ENCODE measurements at regions not wholly inside any gene's neighbourhood (a gene's known extent, or its start where the extent isn't known, plus 50 kb on each side); places are given as distances from the start of the nearest gene placed in this dataset.

DNA sequence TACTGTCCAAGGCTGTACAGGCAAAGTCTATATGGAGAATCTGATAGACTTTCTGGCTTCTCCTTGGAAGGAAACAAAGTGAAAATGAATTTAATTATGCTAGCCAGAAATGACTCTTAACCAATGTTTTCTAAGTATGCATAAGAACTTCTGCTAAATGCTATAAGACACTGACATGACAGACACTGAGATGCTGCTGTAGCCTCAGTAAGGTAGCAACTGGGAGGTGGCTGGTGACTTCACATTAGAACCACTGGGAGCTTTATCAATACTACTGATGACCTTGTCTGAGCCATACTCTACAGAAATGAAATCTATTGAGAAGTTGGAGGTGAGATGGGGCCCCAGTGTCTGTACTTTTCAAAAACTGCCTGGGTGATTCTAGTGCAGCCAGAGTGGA lies 188.6 kb downstream of the ZNF365 start:
- no peak for DNase-seq
- Histone ChIP-seq H3K9me3 (no peaks in the 10 kb centered on the region), H3K27me3 (no peaks in the 10 kb centered on the region), H3K36me3 (no peaks in the 10 kb centered on the region), H3K4me3 (no peak overlapping the region)

DNA sequence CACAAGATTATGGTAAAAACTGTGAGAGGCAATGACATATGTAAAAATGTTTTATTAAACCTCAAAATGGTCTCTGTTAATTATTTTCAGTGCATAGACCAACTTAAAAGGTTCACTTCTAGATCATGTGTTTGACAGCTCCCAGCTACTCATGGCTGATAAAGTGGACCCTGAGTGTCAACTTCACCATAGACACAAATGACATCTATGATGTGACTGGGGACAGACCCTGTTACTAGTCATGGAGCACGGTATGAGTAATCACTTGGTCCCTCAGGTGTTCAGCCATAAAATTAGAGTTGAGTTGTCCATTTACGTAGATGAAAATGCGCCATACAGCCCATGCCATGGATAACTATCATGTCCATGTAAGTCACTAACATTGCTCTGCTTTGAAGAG lies 199.8 kb downstream of the ZNF365 start:
- DNase-seq = no peak
- H3K27me3 ChIP-seq = no peaks in the 10 kb centered on the region
- no peaks in the 10 kb centered on the region for H3K9me3 ChIP-seq
- H3K4me3 ChIP-seq = no peak overlapping the region
- no peaks in the 10 kb centered on the region for H3K36me3 ChIP-seq

DNA sequence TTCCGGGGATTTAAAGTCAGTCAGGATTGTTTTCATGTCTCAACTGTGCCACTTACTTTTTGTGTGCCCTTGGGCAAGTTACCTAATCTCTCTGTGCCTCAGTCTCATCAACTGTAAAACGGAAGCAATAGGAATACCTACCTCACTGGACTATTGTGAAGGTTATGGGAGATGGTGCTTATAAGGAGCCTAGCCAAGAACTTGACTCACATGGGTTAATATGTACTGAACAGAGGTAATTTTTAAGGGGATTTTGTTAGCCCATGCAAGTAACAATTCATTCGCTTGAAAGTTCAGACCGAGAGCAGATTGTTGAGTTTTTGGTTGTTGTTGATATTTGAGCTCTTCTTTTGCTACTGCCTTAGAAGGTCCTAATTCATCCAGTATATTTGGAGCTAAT lies 202.9 kb downstream of the ZNF365 start:
- H3K4me3 ChIP-seq = no peak overlapping the region
- no peak for DNase-seq
- H3K9me3 ChIP-seq = no peaks in the 10 kb centered on the region
- H3K27me3 ChIP-seq = no peaks in the 10 kb centered on the region
- H3K36me3 ChIP-seq = no peaks in the 10 kb centered on the region

DNA sequence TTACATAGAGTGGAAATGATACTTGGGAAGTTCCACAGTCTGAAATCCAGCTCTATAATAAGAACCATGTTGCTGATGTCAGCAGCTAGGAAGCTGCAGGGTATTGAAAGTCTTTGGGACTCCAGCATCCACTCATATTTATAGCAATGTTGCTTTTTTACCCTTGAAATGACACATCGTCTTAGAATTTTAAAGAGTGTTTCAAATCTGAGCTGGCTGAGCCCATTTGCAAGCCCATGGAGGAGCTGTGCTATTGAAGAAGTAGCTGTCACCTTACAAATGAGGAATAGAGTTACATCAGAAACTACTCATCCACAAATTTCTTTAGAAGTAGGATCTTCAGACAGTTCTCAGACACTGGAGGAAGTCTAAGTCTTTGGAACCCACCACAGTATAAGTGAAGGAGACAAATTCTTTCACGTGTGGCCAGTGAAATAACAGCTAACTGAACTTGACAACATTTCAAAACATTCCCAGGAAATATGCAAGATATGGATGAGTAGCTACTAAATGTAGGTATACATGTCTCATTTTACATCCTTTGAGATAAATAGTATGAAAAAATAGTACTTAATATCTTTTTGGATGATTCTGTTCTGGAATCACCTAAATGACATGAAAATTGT lies 203.6 kb downstream of the ZNF365 start:
- no peaks in the 10 kb centered on the region for H3K36me3 ChIP-seq
- no peaks in the 10 kb centered on the region for H3K27me3 ChIP-seq
- no peaks in the 10 kb centered on the region for H3K9me3 ChIP-seq
- H3K4me3 ChIP-seq = no peak overlapping the region
- no peak for DNase-seq

DNA sequence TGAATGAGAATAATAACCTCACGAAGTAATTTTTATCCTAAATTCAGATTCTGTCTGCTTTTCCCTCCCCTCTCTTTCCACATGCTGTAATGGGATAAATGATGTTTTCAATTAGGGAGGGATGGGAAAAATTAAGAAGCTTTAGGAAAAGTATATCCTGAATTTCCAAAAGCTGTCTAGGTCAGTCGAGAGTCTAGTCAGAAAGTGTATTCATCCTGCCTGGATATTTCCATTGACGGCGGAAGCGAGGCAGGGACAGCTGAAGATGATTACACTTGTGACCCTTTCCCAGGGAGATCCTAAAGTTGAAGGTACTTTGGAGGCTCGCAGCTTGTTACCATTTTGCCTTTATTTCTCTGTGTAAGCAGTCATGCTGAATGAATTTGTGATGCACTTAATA lies 204.1 kb downstream of the ZNF365 start:
- no peaks in the 10 kb centered on the region for H3K9me3 ChIP-seq
- no peak overlapping the region for H3K4me3 ChIP-seq
- DNase-seq = no peak
- H3K27me3 ChIP-seq = no peaks in the 10 kb centered on the region
- H3K36me3 ChIP-seq = no peaks in the 10 kb centered on the region

DNA sequence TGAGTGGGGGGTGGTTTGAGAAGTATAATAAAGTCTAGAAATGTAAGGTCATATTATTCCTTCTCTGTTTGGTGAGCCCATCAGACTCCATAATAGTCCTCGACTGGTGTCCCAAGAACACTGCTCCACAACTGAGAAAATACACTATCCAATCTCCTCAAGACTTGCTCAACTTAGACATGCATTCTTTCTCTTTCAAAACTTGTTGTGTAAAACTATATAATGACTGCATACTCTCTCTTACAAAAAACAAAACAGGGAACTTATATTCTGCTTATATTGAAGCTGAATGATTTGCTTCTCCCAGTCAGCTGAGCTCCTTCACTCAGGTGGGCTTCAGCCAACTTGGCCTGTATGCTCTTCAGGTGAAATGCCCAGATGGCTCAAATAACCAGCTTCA lies 204.7 kb downstream of the ZNF365 start:
- H3K27me3 ChIP-seq = no peaks in the 10 kb centered on the region
- H3K36me3 ChIP-seq = no peaks in the 10 kb centered on the region
- no peak overlapping the region for H3K4me3 ChIP-seq
- DNase-seq = no peak
- H3K9me3 ChIP-seq = no peaks in the 10 kb centered on the region

DNA sequence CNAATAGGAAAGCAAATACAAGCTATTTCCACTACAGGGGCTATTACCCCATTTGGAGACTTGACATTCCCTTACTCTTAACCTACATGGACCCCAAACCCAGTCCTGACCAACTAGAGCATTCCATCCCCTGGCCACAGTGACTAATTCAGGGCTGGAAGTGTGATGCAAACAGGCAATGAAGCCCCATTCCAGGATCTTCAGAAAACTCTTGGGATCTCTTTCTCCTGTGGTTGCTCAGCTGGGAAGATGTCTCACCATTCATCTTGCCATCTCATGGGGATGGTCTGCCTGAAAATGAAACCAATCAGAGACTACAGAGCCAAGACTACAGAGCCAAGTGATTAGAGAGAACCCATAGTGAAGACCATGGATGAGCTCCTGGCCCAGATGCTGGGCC lies 206.2 kb downstream of the ZNF365 start:
- no peak for DNase-seq
- H3K27me3 ChIP-seq = no peaks in the 10 kb centered on the region
- H3K36me3 ChIP-seq = no peaks in the 10 kb centered on the region
- H3K4me3 ChIP-seq = no peak overlapping the region
- H3K9me3 ChIP-seq = no peaks in the 10 kb centered on the region

DNA sequence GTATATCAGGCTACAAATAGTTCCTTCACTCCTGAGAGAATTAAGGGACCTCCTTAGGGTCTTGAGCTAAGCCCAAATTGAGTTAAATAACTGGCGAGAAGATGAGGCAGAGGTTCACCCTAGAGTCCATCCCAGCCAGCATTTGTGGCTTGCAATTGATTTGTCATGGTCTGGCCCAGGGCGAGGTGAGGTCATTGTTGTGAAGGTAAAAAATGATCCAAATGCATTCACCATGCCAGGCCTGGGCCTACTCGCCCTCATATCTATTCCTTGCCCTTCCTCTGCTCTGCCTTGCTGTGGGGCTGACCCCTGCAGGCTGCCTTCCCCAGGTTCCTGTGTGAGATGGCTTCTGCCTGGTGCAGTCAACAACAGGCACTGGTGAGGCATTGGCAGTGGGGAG lies 207.2 kb downstream of the ZNF365 start:
- Histone ChIP-seq H3K4me3 (no peak overlapping the region), H3K9me3 (no peaks in the 10 kb centered on the region), H3K36me3 (no peaks in the 10 kb centered on the region), H3K27me3 (no peaks in the 10 kb centered on the region)
- peak; percentile 81 for DNase-seq

DNA sequence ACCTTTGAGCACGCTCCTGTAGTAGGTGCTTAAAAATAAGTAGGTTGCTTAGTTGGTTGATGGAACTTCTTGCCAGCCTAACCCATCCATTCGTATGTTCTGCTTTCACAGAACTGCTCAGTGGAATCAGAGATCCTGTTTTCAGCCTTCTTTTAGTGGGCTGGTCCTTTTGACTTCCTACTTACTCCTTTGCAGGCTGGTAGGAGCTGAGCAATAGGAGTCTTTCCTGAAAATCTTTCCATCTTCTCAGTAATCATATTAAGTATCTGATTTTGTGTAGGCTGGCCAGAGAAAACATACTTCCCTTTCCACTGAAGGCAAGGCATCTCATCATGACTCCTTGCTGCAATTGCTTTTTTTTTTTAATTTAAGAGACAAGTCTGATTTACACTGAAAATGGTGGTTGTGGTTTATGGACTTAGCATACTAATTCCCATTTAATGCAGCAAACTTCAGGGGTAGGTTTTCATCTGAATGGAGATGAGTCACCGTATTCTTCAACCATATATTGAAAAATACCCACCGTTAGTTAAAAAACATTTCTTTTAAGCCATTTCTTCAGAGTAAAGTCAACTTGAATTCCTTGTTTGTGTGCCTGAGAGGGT lies 208.0 kb downstream of the ZNF365 start:
- Histone ChIP-seq H3K36me3 (no peaks in the 10 kb centered on the region), H3K9me3 (no peaks in the 10 kb centered on the region), H3K27me3 (no peaks in the 10 kb centered on the region), H3K4me3 (no peak overlapping the region)
- DNase-seq = no peak

DNA sequence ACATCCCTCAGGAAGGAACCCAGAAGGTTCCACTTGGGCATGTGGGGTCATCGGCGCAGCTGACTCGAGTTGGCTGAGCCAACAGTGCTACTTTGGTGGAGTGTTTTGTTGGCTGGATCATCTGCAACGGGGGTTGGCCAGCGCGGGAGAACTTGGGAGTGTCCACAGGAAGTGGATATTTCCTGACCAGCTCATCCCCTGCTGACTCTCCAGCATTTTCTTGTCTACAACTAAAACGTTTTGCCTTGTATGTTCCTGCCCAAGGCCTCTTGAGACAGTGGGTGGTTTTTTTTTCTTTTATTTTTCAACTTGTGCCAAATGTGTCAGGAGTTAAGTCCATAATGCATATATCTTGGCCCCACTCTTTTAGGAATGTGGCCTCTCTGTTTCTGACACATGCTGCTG lies 208.6 kb downstream of the ZNF365 start:
- Histone ChIP-seq H3K4me3 (no peak overlapping the region), H3K9me3 (no peaks in the 10 kb centered on the region), H3K36me3 (no peaks in the 10 kb centered on the region), H3K27me3 (no peaks in the 10 kb centered on the region)
- DNase-seq = peak; percentile 94

DNA sequence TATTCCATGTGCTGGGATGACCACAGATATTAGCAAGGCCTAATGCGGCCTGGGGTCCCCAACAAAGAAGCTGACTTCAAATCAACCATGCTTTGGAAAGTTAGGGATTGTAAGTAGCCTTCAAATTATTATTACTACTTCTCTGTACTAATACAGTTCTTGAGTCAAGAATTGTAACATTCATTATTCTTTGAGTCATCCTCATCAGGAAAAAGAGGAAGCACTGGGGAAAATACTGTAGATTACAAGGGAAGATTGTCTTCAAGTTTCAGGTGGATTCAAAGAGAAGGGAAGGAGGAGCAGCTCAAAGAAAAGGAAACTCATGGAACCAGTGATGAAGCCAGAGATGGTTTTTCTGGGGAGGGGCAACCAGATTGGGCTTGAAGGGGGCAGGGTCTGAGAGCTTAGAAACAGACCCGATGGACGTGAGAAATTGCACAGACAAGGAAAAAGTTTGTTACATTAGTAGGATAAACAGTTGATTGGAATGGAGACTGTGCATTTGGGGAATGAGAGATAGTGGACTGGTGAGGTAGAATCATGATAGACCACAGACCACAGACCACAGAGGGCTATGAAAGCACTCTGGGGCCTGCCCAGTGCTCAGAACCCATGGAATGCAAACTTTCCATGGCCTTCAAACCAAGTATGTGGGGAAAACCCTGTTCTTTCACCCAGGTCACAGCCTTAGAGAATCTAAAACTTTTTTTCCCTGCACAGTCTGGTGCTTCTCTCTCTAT lies 209.9 kb downstream of the ZNF365 start:
- H3K27me3 ChIP-seq = no peaks in the 10 kb centered on the region
- no peaks in the 10 kb centered on the region for H3K36me3 ChIP-seq
- DNase-seq = no peak
- no peak overlapping the region for H3K4me3 ChIP-seq
- no peaks in the 10 kb centered on the region for H3K9me3 ChIP-seq

DNA sequence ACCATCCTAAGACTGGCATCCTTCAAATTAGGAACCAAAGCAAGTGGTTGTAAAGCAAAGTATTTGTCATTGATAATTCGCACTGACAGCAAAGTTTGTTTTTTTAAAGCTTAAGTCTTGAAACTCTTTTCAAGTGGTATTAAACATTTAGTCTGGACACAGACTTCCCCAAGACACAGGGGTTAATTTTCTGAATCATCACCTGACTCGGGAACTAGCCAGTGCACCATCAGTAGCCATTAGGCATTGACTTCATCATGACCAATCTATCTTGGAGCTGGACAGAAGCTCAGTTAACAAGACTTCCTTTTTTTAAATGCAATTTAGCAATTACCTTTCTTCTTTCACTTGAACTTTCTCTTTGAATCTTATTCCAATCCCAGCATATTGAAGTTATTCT lies 210.6 kb downstream of the ZNF365 start:
- H3K36me3 ChIP-seq = no peaks in the 10 kb centered on the region
- DNase-seq = no peak
- H3K27me3 ChIP-seq = no peaks in the 10 kb centered on the region
- H3K4me3 ChIP-seq = no peak overlapping the region
- no peaks in the 10 kb centered on the region for H3K9me3 ChIP-seq

DNA sequence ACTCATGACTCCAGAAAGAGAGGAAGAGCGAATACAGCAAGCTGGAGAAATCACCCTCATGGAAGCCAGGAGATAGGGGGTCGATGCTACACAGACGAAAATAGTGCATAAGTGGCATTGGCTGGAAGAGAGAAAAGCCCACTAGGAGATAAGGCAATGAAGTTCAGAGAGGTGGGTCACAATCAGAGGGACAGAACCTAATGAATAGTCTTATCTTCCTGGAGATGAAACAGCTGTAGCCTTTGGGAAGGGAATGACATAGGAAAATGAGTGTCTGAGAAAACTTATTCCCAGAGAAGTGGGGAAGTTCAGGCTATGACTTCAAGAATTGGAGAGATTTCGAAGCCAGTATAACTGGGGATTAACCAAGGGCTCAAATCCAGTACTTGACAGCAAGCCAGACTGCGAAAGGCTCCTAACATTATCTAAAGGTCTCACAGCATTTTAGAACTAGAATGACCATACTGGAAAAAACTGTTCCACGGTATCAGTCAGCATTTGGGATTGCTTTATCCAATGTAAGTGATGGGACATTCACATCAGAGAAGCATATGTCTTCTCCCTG lies 211.1 kb downstream of the ZNF365 start:
- Histone ChIP-seq H3K27me3 (no peaks in the 10 kb centered on the region), H3K9me3 (no peaks in the 10 kb centered on the region), H3K4me3 (no peak overlapping the region), H3K36me3 (no peaks in the 10 kb centered on the region)
- peak; percentile 6 for DNase-seq

DNA sequence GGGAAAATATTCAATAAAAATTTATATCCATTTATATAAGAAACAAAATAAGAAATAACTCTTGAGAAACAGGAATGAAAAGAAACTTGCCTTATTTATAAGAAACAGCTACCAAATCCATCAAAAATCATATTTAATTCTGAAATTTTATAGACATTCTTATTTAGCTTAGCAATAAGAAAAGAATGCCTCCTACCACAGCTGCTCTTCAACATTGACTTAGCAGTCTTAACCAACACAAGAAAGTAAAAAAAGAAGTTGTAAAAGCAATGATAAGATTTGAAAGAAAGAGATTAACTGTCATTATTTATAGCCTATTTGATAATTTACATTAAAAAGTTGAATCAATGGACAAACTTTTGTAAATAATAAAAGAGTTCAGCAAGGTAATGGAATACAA lies 212.8 kb downstream of the ZNF365 start:
- Histone ChIP-seq H3K4me3 (no peak overlapping the region), H3K9me3 (no peaks in the 10 kb centered on the region), H3K27me3 (no peaks in the 10 kb centered on the region), H3K36me3 (no peaks in the 10 kb centered on the region)
- DNase-seq = no peak

DNA sequence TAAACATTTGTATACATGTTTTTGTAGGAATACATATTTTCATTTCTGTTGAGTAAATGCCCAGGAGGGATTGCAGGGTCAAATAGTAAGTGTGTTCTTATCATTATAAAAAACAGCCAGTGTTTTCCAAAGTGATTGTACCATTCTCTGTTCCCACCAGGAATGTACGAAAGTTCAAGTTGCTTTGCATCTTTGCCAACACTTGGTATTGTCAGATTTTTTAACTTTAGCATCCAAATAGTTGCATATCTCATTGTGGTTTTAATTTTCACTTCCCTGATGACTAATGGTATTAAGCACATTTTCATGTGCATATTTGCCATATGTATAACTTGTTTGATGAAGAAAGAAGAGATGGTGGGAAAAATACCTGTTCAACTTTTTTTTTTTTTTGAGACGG lies 213.9 kb downstream of the ZNF365 start:
- Histone ChIP-seq H3K27me3 (no peaks in the 10 kb centered on the region), H3K9me3 (no peaks in the 10 kb centered on the region), H3K4me3 (no peak overlapping the region), H3K36me3 (no peaks in the 10 kb centered on the region)
- DNase-seq = no peak

DNA sequence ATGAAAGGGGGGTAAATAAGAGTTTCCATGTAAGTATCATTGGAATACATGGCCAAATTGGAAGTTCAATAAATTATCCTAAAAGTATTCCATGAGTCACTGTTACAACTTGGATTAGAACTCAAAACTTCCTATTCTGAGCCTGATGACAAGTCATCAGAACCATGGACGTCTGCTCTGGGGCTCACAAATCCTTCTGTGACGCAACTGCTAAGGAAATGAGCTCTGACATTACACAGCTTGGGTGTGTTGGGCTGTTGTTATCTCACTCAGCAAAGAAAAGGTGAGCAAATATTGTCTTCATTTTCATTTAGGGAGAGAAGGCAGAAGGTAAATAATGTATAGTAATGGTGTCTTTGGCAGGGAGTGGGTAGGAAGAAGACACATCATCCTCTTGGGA lies 214.8 kb upstream of the ADO start:
- H3K9me3 ChIP-seq = no peaks in the 10 kb centered on the region
- DNase-seq = no peak
- H3K36me3 ChIP-seq = no peaks in the 10 kb centered on the region
- no peak overlapping the region for H3K4me3 ChIP-seq
- no peaks in the 10 kb centered on the region for H3K27me3 ChIP-seq

DNA sequence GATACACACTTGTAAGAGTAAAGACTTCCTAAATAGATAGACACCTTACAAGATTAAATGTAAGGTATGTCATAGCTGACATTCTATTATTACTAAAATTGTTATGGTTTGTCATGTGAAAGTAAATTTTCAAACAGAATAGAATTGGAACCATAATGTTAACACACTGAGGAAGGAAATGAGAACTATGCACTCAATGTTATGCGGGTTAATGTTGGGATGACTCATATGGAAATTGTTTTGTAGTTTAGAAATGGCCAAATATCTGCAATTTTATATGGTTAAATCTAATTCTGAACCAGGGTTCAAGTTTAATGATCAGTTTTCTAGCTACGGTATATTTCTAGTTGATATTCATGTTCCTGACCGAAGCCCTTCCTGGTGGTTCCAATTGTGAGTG lies 214.2 kb upstream of the ADO start:
- no peak for DNase-seq
- Histone ChIP-seq H3K9me3 (no peaks in the 10 kb centered on the region), H3K36me3 (no peaks in the 10 kb centered on the region)

DNA sequence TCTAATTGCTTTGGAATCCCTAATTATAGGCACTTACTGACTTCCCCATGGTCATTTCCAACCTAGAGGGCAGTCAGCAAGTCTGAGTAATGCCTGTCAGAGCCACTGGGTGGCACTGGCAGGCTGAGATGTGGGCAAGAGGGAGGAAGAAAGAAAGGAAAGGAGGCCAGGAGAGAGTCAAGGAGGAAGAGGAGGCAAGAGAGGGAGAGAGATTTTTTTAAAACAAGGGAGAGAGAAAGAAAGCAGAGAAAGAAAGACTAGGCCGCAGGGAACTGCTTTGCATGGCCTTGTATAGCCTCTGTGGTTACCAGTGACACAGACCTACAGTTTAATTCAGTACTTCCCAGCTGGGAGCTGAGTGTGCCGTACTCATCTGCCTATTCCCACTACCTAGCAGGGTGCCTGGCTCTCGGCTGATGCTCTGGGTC lies 210.4 kb upstream of the ADO start:
- no peaks in the 10 kb centered on the region for H3K9me3 ChIP-seq
- no peaks in the 10 kb centered on the region for H3K36me3 ChIP-seq
- H3K27me3 ChIP-seq = no peaks in the 10 kb centered on the region
- DNase-seq = no peak
- no peak overlapping the region for H3K4me3 ChIP-seq

More for the DNA sequence above, 214.2 kb upstream of the ADO start:
- no peaks in the 10 kb centered on the region for H3K27me3 ChIP-seq
- no peak overlapping the region for H3K4me3 ChIP-seq
